NCI-H146 (cell line): ENCODE measurements at regions not wholly inside any gene's neighbourhood (a gene's known extent, or its start where the extent isn't known, plus 50 kb on each side); places are given as distances from the start of the nearest gene placed in this dataset.
A peak's percentile ranks its signal among the peaks of the same experiment; 100 is the strongest.
"Not testable (repeated sequence)": the region's sequence is repeated elsewhere in the genome, so short reads cannot be mapped to it uniquely, and the experiment has no call there.

Experiments
- DNase-seq: peaks from one replicate; lab custom pipeline; 2025; lab: John Stamatoyannopoulos, UW

DNA sequence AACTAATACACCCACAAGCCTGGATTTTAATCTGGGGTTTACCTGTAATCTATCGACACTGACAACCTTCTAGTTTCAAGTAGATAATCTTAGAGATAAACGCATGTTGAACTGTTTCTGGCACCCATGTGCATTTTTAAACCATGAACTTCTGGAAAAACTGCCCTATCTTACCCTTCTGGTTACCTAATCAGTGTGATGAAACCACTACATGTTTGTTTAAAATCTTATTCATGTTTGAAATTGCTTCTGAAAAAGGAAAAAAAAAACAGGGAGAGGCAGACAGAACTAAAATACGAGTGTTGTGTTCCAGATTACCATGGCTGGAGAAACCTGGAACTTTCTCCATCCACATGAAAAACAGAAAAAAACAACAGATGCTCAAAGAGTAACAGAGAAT is 139.3 kb downstream of the MID1IP1 start:
- DNase-seq: no peak

GRCh38 chrX:38941675-38942074 is 140.4 kb downstream of the MID1IP1 start:
- no peak for DNase-seq

DNA sequence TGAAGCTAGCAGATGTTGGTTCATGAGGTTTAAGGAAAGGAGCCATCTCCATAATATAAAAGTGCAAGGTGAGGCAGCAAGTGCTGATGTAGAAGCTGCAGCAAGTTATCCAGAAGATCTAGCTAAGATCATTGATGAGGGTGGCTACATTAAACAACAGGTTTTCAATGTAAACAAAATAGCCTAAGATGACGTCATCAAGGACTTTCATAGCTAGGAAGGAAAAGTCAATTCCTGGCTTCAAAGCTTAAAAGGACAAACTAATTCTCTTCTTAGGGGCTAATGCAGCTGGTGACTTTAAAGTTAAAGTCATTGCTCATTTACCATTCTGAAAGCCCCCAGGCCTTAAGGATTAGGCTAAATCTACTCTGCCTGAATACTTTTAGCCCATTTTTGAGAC is 141.9 kb downstream of the MID1IP1 start:
- no peak for DNase-seq

DNA sequence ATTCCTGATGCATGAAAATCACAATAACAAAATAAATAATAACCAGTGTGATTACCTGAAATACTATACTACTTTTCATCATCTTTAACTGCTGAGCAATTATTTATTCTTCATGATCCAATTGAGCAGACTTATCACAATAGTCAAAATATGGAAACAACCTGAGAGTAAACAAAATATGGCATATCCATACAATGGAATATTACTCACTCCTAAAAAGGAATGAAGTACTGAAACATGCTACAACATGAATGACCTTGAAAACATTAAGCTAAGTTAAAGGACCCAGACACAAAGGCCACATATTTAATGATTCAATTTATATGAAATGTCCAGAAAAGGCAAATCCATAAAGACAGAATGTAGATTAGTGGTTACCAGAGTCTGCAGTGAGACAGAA is 146.8 kb downstream of the MID1IP1 start:
- no peak for DNase-seq

DNA sequence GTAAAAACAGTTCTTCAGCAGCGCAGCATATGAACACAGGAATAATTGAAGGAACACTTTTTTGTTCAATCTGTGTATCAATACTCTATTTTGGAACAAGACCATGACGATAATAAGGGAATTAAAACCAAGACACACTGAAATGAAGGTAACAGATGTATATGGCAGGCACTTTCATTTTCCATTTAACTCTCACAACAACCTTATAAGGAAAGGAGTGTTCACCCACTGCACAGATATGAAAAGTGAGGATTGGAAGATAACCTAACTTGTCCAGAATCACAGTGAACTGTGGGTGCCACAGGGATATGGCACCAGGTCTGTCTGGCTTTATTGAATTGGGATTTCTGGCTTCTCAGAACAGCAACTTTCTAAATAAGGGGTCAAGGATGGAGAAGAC is 153.3 kb downstream of the MID1IP1 start:
- no peak for DNase-seq

GRCh38 chrX:38959736-38960135 is 158.5 kb downstream of the MID1IP1 start:
- DNase-seq: no peak

DNA sequence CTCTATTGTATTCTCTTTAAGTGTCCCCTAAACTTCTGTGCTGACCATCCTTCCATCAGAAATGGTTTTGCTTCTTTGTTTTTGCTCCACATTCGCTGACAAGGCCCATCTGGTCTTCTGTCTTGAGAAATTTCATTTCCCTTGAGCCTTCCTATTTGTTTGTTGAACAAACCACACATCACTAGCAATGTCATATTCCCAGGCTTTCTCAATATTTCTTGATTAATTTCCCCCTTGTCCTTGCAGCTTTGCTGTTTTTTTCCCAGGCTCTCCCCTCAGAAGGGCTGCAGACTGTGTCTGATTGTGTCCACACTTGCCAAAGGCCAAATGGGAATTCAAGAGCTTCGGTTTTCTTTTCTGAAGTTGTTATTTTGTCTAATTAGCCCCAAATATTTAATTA is 158.9 kb downstream of the MID1IP1 start:
- no peak for DNase-seq

DNA sequence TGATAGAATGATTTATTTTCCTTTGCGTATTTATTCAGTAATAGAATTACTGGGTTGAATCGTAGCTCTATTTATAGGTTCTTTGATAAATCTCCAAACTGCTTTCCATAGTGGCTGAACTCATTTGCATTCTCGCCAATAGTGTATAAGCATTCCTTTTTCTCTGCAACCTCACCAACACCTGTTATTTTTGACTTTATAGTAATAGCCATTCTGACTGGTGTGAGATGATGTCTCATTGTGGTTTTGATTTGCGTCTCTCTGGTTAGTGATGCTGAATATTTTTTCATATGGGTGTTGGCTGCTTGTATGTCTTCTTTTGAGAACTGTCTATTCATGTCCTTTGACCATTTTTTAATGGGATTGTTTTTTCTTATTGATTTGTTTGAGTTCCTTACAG is 160.7 kb downstream of the MID1IP1 start:
- DNase-seq: no peak

- DNase-seq: not testable (repeated sequence)
These were observed 162.0 kb downstream of the MID1IP1 start for GRCh38 chrX:38963244-38963643.

GRCh38 chrX:38965888-38966287 is 164.6 kb downstream of the MID1IP1 start:
- no peak for DNase-seq

DNA sequence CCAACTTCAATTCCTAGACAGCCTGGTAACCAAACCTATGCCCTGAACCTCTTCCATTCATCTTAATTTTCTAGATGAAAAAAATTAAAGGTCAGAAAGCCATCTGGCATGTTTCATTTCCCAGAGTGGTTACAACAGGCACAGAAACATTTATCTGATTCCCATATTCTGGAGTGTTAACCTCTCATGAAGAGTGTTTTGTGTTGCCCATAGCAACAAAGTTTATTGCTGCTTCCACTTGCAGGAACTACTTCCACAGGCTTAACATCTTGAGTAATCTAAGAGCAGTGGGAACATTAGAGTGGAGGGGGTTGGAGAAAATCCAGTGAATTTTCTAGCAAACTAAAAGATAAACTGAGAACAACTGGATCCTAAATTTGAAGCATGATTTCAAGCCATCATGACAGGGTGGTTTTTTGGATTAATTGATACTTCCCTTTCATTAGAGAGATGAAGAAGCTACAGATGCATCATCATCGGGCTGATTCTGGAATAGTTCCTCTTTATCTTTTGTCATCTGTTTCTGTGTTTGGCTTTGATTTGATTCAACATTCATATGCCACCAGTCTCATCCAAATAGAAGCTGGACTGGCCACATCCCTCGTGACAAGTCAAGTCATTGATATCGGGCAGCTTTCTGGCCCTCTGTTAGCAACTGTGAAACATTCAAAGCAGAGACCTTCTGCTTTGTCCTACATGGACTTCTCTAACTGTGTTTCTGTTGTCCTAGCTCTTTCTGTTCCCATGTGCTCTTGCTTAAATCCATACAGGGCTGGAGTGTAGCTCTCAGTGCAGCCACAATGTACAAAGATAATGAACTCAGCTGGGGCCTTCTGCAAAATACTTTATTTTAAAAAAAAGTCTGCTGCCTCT is 167.3 kb downstream of the MID1IP1 start:
- no peak for DNase-seq

DNA sequence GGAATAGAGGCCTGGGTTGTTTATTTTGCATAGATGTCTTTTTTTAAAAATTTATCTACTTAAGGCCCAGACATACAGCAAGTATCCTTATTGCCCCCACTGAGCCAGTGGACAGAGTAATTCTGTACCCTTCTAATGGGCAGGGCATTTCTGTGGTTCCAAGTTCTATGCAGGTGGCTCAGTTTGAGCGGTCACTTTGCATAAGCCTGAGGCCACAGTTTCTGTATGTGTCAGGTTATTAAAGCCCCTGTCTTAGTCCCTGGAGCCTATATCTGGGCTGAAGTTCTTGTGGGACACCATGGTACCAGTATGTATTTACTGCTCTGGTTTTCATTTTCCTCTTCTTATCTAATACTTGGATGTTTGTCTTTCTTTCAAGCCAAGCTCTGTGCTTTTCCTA is 168.8 kb downstream of the MID1IP1 start:
- no peak for DNase-seq

DNA sequence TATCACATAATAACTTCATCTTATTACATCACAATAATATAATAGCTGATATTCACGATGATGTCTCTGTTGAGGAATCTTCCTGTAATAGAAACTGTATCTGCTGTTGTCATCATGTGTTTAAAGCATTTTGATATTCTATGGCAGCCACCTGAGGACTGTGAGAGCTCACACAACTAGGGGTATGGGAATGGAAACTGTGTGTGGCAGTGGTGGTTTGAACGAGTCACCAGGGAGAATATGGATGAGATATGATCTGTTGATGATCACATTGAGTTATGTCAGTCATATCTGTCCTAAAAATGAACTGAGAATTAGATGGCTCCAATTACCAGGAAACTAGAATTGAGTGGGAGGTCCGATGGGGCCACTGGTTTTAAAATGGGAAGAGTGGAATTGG is 169.6 kb downstream of the MID1IP1 start:
- no peak for DNase-seq

- DNase-seq: no peak
These were observed 172.1 kb downstream of the MID1IP1 start for GRCh38 chrX:38973322-38973721.

DNA sequence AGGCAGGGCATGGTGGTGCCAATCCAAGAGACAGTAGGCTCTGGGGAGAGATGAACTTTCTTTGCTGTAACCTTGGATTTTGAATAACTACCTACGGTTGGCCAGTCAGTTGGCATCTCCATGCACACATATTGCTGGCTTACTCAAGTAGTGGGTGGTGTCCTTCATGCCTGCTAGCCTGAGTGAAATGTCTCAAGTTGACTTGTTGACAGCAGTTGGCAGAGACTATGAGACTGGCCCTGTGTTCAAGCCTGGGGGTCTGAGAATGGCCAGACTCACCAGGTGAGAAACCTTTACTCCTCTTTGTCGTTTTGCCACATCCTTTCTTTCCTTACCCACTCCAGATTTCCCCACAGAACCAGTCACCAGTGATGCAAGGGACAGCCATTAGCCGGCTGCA is 173.3 kb downstream of the MID1IP1 start:
- no peak for DNase-seq

DNA sequence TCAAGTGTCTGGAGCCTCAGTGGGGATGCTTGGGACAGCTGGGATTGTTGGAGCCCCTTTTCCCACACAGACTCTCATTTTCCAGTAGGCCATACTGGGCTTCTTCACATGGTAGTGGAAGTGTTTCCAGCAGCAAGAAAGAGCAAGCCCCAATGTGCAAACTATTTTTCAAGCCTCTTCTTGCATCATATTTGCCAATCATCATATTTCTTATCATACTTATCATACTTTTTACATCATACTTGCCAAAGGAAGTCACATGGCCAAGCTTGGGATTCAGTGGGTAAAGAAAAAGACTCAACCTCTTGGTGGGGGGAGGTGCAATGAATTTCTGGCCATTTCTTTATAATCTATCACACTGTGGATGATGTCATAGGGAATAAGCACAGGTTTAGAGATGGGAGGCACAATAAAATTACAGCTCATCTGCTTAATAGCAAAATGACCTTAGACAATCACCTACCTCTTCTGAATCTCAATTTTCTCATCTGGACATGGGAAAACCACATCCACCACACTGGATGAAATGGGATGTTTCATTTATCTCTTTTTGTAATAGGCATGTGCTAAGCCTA is 174.2 kb downstream of the MID1IP1 start:
- DNase-seq: no peak

DNA sequence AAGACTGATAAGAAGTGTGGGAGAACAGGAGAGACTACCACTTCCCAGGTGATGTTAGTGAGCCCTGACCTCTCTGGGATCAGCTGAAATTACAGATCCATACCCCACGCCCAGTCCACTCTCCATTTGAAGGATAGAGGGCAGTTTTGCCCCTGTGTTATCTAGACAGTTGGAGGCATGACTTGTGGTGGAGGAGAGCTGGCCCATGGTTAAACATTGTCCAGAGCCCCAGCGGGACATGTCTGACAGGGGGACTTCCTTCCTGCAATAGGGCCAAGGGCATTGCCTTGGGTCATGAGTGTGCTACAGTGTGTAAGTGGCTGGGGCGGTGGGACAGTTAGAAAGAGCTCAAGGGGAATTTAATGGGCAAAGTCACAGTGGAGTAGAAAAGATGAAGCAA is 181.1 kb downstream of the MID1IP1 start:
- no peak for DNase-seq

- no peak for DNase-seq
These were observed 181.6 kb downstream of the MID1IP1 start for GRCh38 chrX:38982843-38983242.

GRCh38 chrX:38985375-38985774 is 184.1 kb downstream of the MID1IP1 start:
- peak; percentile 61 for DNase-seq

DNA sequence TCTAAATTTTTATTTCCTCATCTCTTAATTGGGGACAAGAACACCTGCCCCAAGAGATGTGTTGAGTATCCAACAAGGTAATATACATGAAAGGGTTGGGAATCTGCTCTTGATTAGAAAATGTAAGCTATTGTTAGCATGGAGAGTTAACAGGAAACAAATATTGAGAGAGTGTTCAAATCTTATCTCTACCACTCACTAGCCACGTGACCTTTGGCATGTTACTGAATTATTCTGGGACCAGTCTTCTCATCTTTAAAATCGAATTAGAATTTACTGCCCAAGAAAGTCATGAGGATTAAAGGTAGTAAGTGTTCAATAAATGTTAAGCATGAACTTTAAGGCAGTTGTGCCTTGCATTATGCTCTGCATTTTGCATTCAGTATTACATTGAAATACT is 184.7 kb downstream of the MID1IP1 start:
- DNase-seq: no peak

DNA sequence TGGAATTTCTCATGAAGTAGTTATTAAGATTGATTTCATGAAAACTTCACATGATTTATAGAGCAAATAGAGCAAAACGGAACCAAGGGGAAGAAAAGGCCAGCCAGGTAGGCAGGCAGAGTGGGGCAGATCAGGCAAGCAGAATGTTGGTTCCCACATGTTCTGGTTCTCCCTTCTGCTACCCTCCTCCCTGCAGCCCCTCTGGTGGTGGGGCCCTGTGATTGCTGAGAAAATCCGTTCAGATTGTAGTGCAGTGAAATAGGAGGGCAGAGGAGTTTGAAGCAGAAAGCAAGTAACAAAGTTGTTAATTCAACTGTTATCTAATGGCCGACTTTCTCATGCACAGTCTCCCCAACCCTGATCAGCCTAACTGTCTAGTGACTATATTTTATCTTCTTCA is 185.3 kb downstream of the MID1IP1 start:
- no peak for DNase-seq

GRCh38 chrX:38987198-38987651 is 186.0 kb downstream of the MID1IP1 start:
- peak; percentile 46 for DNase-seq

GRCh38 chrX:38988301-38988700 is 187.0 kb downstream of the MID1IP1 start:
- DNase-seq: no peak

GRCh38 chrX:38989076-38989475 is 187.8 kb downstream of the MID1IP1 start:
- no peak for DNase-seq
